Stimulated activated CD4-positive, alpha-beta T cell treated with anti-CD3 and anti-CD28 coated beads, Interleukin-12 subunit alpha, Interleukin-12 subunit beta, amount 100 ng/mL, for 24 hours (primary cell): ENCODE measurements at regions not wholly inside any gene's neighbourhood (a gene's known extent, or its start where the extent isn't known, plus 50 kb on each side); places are given as distances from the start of the nearest gene placed in this dataset.

Experiments
- DNase-seq, 2 experiments: peaks; one replicate each; pipeline ENCODE4 v3.0.0-alpha.2; 2020; ENCODE audit warnings: low read depth in 2 of 2

GRCh38 chr18:34592961-34593382 is 117.1 kb upstream of the DTNA start:
- DNase-seq: no peak

GRCh38 chr18:34594266-34594665 is 115.8 kb upstream of the DTNA start:
- no peak for DNase-seq

- no peak for DNase-seq
Measured at GRCh38 chr18:34595690-34596089, 114.4 kb upstream of the DTNA start.

GRCh38 chr18:34598120-34598635 is 111.9 kb upstream of the DTNA start:
- no peak for DNase-seq

DNA sequence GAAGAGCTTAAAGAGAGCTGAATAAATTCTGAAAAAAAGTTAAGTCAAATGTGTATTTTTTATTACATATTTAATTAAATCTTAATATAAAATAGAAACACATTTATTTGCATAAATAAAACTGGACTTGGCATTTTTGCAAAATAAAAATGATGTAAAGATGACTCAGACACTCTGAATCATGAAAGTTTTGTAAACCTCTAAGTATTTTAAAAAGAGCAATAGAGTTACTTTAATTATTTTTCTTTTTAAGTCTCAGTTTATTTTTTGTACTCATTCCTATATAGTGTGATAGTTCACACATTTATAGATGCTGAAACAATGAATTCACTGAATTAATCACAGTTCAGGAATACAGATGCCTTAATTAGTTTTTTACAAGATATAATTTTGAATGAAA is 109.9 kb upstream of the DTNA start:
- DNase-seq: no peak

- DNase-seq: no peak
Measured at GRCh38 chr18:34600874-34601656, 109.0 kb upstream of the DTNA start.

GRCh38 chr18:34604591-34604990 is 105.5 kb upstream of the DTNA start:
- DNase-seq: no peak

GRCh38 chr18:34606851-34607250 is 103.2 kb upstream of the DTNA start:
- no peak for DNase-seq

DNA sequence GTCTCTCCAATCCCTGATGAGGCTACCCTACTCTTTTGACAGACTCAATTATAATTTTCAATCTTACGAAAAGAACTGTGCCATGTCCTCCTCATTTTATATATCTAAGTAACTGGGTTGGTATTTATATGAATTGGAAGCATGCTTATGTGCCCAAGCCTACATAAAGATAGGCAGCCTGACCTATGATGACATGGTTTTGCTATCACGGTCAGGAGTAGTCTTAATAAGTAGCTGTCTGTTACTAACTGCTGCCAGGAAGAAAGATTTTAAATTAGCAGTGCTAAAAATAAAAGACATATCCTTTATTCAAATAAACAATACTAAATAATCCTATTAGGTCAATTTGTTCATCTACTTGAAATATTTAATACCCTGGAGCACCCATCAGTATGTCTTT is 102.0 kb upstream of the DTNA start:
- no peak for DNase-seq

DNA sequence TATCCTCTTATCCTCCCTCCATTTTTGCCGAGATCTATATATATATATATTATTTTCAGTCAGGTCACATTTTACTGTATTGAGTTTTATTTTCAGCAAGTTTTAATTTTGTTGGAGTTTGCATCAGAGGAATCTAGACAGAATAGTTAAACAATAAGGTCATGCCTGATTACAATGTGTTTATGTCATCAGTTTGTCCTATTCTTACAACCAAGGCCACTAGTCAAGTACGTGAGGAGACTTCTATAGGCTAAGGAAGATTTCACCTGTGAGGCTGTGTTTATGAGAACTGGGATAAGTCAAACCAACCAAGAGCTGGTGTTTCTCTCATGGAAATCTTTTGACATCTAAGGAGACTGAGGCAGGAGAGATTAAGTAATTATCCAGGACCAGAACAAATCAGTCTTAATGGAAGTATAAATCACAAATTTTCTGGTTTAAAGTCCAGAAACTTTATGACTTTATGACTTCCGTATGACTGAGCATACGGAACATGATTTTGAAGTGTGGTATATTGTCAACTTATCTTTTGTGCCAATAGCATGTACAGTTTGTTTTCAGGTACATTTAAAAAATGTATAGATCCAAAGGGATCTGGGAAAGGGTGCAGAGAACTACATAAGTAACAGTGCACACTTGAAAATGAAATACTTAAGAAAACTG is 100.0 kb upstream of the DTNA start:
- DNase-seq: no peak

- DNase-seq: no peak
Measured at GRCh38 chr18:34611904-34612303, 98.2 kb upstream of the DTNA start.

DNA sequence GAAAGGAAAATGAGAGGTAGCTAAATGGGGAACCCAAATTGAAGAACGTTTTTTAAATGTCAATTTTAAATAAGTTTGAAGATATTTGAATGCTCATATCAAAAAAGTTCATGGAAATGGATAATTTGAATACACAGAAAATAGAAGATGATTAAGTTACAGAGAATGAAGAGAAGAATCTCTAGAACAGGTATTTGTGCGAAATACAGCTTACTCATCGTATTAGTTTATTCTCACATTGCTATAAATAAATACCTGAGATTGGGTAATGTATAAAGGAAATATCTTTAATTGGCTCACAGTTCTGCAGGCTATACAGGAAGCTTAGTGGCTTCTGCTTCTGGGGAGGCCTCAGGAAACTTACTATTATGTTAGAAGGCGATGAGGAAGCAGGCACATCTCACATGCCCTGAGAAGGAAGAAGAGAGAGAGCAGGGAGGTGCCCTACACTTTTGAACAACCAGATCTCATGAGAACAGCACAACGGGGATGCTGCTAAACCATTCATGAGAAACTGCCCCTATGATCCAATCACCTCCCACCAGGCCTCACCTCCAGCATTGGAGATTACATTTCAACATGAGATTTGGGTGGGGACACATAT is 89.7 kb upstream of the DTNA start:
- DNase-seq: no peak

DNA sequence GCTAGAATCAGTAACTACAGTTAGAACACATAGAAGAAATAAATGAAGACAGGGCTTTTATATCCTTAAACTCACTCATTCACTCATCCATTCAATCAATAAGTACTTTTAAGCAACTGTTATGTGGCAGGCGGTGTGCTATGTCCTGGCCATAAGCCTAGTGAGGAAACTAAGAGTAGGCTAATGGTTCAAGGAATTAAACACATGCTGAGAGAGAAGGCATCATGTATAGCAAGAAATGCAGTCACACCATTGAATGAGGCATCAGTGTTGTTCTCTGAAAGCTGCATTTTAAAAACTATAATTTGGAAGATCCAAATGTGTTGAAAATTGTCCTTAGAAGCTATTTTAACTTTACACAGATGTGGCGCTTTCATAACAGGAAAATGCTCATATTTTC is 86.5 kb upstream of the DTNA start:
- DNase-seq: no peak

GRCh38 chr18:34624551-34624950 is 85.5 kb upstream of the DTNA start:
- DNase-seq: no peak

- DNase-seq: no peak
Measured at GRCh38 chr18:34626404-34627136, 83.5 kb upstream of the DTNA start.

GRCh38 chr18:34627137-34627920 is 82.8 kb upstream of the DTNA start:
- DNase-seq: no peak

- no peak for DNase-seq
Measured at GRCh38 chr18:34631093-34631966, 78.8 kb upstream of the DTNA start.

DNA sequence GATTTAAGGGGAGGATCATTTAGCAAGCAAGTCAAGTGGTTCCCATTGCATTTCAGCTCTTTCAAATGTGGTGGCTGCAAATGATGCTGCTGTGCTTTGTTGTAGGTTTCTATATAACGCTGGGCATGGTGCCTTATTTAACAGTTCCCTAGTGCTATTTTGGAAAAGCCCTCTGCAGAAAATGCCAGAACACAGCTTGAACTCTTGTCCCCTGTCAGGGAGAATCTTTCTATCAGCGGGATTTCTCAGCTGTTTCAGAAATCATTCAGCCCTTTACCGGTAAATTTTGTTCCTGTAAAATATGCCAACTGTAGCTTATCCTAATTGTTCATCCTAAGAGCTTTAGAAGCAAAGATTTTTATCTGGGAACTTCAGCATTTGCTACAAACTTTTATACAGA is 77.8 kb upstream of the DTNA start:
- DNase-seq: no peak

- DNase-seq: no peak
Measured at GRCh38 chr18:34633368-34633767, 76.7 kb upstream of the DTNA start.

DNA sequence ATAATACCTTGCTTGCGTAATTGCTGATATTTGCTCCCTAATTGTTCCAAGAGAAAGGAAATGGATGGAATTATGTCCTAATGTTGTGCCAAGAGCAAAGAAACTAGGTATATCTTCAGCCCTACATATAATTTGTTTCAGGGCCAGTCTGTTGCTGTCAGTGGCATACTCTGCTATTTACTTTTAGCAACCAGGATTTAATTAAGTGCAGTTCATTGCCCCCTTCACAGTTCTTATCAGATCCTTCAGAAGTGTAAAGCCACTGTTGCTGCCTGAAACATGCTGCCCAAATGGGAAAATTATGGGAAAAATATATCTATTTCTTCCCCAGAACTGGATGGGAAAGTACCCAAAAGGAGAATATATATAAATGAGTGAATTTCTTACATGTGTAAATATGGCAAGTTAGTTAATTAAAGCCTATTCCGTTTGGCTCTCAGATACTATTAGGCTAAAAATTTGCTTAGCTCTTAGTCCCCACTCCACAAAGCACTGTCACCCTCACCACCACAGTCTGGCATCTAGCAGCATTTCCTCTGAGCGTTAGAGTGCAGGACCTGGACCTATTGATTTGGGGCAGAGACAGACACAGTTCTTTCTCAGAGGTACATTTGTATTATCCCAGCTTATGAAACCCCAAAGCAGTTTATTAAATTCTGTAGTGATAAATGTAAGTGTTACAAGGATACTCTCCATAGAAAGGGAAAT is 72.8 kb upstream of the DTNA start:
- DNase-seq: no peak
